HG03571 (cell line): ENCODE measurements at regions not wholly inside any gene's neighbourhood (a gene's known extent, or its start where the extent isn't known, plus 50 kb on each side); places are given as distances from the start of the nearest gene placed in this dataset.

Experiments used
- ATAC-seq: cut with Tn5 transposase; IDR thresholded peaks from one replicate; pipeline ENCODE4 v1.9.1; 2021; ENCODE audit not compliant: unreplicated experiment

DNA sequence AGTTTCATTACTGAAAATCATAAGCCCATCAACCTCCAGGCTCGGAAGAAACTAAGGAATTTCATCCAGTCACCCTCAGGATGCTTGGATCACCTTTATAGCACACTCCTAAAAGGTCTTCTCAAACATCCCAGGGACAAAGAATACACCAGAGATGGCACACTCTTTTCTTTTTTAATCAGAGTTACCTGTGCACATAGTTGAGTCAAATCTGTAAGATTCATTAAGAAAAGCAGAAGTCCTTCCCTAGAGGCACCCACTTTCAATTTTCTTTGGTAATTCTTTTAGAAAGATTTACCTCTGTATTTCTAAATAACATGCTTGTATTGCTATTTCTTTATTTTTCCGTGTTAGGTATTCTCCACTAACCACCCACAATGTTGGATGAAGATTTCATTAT, 50.6 kb upstream of the IL6 start:
- ATAC-seq, result peak; percentile 46

GRCh38 chr7:22675917-22676343, 51.1 kb upstream of the IL6 start:
- ATAC-seq, result no peak

DNA sequence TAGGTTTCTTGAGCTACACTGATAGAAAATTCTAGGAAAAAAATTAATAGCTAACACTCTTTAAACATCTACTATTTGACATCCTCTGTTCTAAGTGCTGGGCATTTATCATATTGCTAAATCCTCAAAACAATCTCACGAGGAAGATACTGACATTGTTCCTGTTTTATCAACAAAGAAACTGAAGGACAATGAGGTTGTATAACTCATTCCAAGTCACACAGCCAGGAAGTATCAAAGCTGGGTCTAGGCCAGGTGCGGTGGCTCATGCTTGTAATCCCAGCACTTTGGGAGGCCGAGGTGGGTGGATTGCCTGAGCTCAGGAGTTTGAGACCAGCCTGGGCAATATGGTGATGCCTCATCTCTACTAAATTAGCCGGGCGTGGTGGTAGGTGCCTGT, 51.6 kb upstream of the IL6 start:
- no peak for ATAC-seq

DNA sequence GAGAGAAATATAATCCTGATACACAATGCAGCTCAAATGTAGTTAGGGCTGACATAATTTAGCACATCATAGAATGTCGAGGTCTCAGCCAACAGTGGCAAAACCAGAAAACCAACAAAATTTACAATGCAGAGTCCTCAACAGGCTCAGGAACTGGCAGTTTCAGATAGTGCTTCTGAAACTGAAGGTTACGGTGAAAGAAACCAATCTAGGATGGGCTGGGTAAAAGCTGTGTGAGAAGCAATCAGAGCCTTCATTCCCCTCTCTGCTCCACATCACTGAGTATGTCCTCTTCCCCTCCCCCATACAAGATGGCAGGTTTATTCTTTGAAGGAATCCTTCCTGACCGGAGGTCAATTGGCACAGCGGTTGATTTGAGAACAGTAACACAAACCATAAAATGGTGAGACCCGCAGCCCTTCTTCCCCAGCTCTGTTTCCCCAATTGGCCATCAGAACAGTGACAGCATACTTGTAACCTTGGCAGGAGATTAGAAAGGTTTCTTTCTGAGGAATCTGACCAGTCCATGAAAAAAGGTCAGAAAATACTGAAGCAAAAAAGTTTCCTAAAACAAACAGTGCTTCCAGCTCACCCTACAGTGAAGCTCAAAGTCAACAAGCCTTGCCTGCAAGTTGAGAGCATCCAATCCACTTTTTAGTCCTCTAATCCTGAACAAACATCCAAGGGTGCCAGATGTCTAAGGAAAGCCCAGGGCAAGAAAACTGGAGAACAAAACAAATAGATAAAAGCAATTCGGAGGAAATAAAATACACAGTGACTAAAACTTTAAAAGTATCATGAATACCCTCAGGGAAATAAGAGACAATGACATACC, 53.9 kb upstream of the IL6 start:
- peak; percentile 83 for ATAC-seq

GRCh38 chr7:22671177-22671879, 55.7 kb upstream of the IL6 start:
- no peak for ATAC-seq

GRCh38 chr7:22670422-22670815, 56.6 kb upstream of the IL6 start:
- ATAC-seq, result no peak

- ATAC-seq, result no peak
Observed at GRCh38 chr7:22669692-22670421, 57.1 kb upstream of the IL6 start.

DNA sequence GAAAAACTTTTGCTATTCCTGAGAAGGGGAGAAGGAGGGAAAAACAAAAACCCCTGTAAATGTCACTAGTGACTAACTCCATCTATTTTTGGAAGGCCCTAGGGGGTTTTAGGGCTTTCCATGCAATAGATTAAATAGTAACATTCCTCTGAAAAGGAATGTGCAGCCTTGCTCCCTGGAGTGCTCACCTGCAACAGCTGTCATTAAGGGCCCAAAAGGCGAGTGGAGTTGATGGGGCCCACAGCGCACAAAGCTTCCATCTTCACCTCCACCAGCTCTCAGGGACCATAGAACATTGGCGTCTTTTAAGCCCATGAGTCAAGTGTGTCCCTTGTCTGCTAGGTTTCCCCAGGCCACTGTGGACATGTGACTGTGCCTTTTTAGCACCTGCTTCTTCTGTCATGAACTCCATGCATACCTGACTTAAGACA, 58.0 kb upstream of the IL6 start:
- ATAC-seq, result no peak

GRCh38 chr7:22667562-22668239, 59.3 kb upstream of the IL6 start:
- ATAC-seq, result no peak

DNA sequence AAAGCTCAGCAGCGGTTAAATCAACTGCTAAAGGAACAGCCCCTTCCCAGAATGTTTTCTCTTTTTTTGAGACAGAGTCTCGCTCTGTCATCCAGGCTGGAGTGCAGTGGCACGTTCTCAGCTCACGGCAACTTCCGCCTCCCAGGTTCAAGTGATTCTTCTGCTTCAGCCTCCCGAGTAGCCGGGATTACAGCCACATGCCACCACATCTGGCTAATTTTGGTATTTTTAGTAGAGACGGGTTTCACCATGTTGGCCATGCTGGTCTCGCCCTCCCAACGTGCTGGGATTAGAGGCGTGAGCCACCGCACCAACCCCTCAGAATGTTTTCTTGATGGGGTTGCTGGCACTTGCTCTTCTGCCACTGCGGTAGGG, 59.8 kb upstream of the IL6 start:
- ATAC-seq, result no peak

GRCh38 chr7:22666732-22667131, 60.3 kb upstream of the IL6 start:
- ATAC-seq, result no peak

- ATAC-seq, result no peak
Observed at GRCh38 chr7:22665923-22666322, 61.1 kb upstream of the IL6 start.

GRCh38 chr7:22664988-22665798, 61.8 kb upstream of the IL6 start:
- no peak for ATAC-seq

DNA sequence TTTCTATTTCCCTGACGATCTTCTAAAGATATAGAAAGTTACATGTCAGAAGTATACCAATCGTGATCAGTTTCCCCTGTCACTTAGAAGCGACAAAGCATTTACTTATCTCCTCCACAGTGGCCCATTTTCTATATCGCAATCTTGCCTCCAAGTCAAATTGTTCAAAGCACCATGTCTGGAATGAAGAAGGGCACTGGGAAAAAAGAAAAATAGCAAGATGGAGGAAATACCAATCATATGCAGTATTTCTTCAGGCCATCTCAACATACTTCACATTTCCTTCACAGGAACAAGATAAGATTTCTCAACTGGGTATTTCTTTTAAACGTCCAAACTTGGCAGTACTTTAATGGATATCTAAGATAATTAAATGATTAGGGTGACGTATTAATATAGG, 63.3 kb upstream of the IL6 start:
- ATAC-seq, result no peak

GRCh38 chr7:22663357-22663718, 63.7 kb upstream of the IL6 start:
- ATAC-seq, result no peak

GRCh38 chr7:22662556-22663356, 64.2 kb upstream of the IL6 start:
- peak; percentile 23 for ATAC-seq

DNA sequence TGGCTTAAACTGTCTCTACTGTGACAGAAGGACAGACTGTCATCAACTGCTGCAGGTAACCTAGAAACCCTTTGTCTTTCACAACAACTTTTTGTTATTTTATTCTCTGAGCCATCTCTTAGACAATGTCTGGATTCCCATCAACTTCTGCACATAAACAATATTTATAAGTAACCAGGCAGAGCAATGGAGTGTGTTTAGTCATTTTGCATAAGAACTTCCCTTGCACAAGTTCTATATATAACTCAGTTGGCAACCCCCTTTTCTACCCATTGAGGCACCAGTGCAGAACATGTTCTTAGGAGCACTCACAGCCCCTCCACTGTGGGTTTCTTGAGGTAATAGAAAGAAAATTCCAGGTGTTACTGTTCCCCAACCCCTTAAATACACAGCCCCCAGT, 65.0 kb upstream of the IL6 start:
- peak; percentile 47 for ATAC-seq

GRCh38 chr7:22660732-22661131, 66.3 kb upstream of the IL6 start:
- ATAC-seq, result no peak

GRCh38 chr7:22660293-22660692, 66.7 kb upstream of the IL6 start:
- no peak for ATAC-seq

DNA sequence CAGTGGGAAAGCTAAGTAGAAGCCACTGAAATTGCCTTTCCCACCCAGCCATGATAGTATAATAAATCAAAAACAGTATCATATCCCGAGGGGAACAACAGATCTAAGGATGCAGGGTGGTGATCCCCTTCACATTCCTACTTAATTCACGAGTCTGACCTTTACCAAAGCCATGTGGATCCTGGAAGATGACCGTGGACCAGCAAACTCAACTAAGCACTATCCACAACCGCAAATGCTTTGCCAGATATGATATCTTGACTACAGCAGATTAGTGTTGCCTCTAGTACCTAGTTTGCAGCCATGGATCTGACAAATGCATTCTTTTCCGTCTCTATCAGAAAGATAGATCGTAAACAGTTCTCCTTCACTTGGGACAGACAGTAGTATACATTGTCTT, 67.3 kb upstream of the IL6 start:
- no peak for ATAC-seq
